ENCODE measurements at regions not wholly inside any gene's neighbourhood (a gene's known extent, or its start where the extent isn't known, plus 50 kb on each side); places are given as distances from the start of the nearest gene placed in this dataset.

DNA sequence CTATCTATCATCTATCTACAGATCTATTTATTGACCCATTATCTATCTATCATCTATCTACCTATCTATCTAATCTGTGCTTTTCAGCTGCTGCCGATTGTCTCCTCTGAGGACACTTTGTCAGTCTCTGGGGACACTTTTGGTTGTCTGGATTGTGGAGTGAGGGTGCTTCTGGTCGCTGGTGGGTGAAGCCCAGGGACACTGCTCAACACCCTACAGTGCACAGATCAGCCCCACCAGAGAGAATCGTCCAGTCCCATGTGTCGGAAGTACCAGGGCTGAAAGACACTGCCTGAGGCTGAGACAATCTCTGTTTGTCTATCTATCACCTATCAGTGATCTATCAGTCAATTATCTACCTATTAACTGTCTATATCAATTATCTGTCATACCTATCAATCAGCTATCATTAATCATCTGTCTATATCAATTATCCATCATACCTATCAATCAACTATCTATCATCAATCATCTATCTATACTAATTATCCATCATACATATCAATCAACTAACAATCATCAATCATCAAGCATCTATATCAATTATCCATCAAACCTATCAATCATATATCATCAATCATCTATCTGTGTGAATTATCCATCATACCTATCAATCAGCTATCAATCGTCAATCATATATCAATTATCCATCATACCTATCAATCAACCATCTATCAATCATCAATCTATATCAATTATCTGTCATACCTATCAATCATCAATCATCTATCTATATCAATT lies 70.0 kb upstream of the PPP2R3B start:
- no peak for TF ChIP-seq EZH2phosphoT487 (IDR thresholded peaks at IDR 0.05)
- no peak for TF ChIP-seq EZH2 (IDR thresholded peaks at IDR 0.05)
- TF ChIP-seq, protein P1, sequence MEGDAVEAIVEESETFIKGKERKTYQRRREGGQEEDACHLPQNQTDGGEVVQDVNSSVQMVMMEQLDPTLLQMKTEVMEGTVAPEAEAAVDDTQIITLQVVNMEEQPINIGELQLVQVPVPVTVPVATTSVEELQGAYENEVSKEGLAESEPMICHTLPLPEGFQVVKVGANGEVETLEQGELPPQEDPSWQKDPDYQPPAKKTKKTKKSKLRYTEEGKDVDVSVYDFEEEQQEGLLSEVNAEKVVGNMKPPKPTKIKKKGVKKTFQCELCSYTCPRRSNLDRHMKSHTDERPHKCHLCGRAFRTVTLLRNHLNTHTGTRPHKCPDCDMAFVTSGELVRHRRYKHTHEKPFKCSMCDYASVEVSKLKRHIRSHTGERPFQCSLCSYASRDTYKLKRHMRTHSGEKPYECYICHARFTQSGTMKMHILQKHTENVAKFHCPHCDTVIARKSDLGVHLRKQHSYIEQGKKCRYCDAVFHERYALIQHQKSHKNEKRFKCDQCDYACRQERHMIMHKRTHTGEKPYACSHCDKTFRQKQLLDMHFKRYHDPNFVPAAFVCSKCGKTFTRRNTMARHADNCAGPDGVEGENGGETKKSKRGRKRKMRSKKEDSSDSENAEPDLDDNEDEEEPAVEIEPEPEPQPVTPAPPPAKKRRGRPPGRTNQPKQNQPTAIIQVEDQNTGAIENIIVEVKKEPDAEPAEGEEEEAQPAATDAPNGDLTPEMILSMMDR (IDR thresholded peaks at IDR 0.05) = no peak
- Histone ChIP-seq H3K27ac (no peak overlapping the region), H3K36me3 (no peaks in the 10 kb centered on the region), H4K20me1 (ENCODE audit: low read depth) (no peaks in the 10 kb centered on the region), H3F3A (ENCODE audit: low read depth) (peaks cover 4% of the 10 kb centered on the region), H3K4me1 (no peaks in the 10 kb centered on the region), H3K4me2 (no peak overlapping the region), H3K9me3 (ENCODE audit: low read depth) (no peaks in the 10 kb centered on the region), H2AFZ (replicated peaks) (no peak overlapping the region), H3K4me3 (no peak overlapping the region), H3K79me2 (ENCODE audit: low read depth) (no peaks in the 10 kb centered on the region), H3K27me3 (no peaks in the 10 kb centered on the region), H3K9ac (no peak overlapping the region)
- Mint-ChIP-seq H3K27ac (no peak overlapping the region), H3K4me1 (peaks cover 15% of the 10 kb centered on the region), H3K36me3 (no peaks in the 10 kb centered on the region), H3K9me3 (no peaks in the 10 kb centered on the region), H3K4me3 (no peak overlapping the region), H3K27me3 (ENCODE audit: insufficient read depth, low read depth) (peaks cover 17% of the 10 kb centered on the region)
- no peak for DNase-seq (ENCODE audit: low spot score)

DNA sequence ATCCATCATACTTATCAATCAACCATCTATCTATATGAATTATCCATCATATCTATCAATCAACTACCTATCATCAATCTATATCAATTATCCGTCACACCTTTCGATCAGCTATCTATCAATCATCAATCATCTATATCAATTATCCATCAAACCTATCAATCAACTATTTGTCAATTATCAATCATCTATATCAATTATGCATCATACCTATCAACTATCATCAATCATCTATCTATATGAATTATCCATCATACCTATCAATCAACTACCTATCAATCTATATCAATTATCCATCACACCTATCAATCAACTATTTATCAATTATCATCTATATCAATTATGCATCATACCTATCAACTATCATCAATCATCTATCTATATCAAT lies 70.6 kb upstream of the PPP2R3B start:
- no peaks in the 10 kb centered on the region for H3K36me3 ChIP-seq

DNA sequence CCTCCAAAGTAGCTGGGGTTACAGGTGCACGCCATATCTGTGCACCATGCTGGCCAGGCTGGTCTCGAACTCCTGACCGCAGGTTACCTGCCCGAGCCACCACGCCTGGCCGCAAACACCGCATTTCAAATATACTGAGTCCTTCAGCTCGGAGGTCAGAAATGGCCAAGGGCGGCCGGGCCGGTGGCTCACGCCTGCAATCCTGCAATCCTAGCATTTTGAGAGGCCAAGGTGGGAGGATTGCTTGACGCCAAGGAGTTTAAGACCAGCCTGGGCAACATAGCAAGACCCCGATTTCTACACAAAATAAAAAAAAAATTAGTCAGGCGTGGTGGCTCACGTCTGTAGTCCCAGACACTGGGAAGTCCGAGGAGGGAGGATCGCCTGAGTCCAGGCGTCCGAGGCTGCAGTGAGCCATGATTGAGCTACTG lies 71.9 kb upstream of the PPP2R3B start:
- Histone ChIP-seq H3K4me2 (no peak overlapping the region), H3K27ac (no peak overlapping the region), H3K36me3 (no peaks in the 10 kb centered on the region), H3F3A (ENCODE audit: low read depth) (peaks cover 12% of the 10 kb centered on the region), H3K9ac (no peak overlapping the region), H2AFZ (replicated peaks) (no peak overlapping the region), H3K4me3 (no peak overlapping the region), H3K27me3 (no peaks in the 10 kb centered on the region), H4K20me1 (ENCODE audit: low read depth) (no peaks in the 10 kb centered on the region), H3K79me2 (ENCODE audit: low read depth) (no peaks in the 10 kb centered on the region), H3K4me1 (no peaks in the 10 kb centered on the region), H3K9me3 (ENCODE audit: low read depth) (no peaks in the 10 kb centered on the region)
- H3K27me3 Mint-ChIP-seq (ENCODE audit: insufficient read depth, low read depth) = peaks cover 22% of the 10 kb centered on the region
- DNase-seq (ENCODE audit: low spot score) = no peak
- H3K4me1 Mint-ChIP-seq = peaks cover 18% of the 10 kb centered on the region
- no peak for TF ChIP-seq EZH2phosphoT487 (IDR thresholded peaks at IDR 0.05)
- no peak for TF ChIP-seq EZH2 (IDR thresholded peaks at IDR 0.05)
- TF ChIP-seq, protein P1 (IDR thresholded peaks at IDR 0.05) = no peak
- H3K4me3 Mint-ChIP-seq = no peak overlapping the region
- no peak overlapping the region for H3K27ac Mint-ChIP-seq
- peaks cover 5% of the 10 kb centered on the region for H3K9me3 Mint-ChIP-seq
- H3K36me3 Mint-ChIP-seq = no peaks in the 10 kb centered on the region

More for the DNA sequence above, 70.6 kb upstream of the PPP2R3B start:
- H3K4me1 ChIP-seq = no peaks in the 10 kb centered on the region
- no peaks in the 10 kb centered on the region for H3K36me3 Mint-ChIP-seq
- H3K4me3 Mint-ChIP-seq = no peak overlapping the region
- no peak overlapping the region for H3K9ac ChIP-seq
- H3K79me2 ChIP-seq (ENCODE audit: low read depth) = no peaks in the 10 kb centered on the region
- H3K4me3 ChIP-seq = no peak overlapping the region
- H3K27ac Mint-ChIP-seq = no peak overlapping the region
- H3K9me3 ChIP-seq (ENCODE audit: low read depth) = no peaks in the 10 kb centered on the region
- no peaks in the 10 kb centered on the region for H3K27me3 ChIP-seq
- TF ChIP-seq EZH2phosphoT487 (IDR thresholded peaks at IDR 0.05) (no peak), EZH2 (IDR thresholded peaks at IDR 0.05) (no peak)
- TF ChIP-seq, protein P1 (IDR thresholded peaks at IDR 0.05) = no peak
- H3F3A ChIP-seq (ENCODE audit: low read depth) = peaks cover 10% of the 10 kb centered on the region
- no peaks in the 10 kb centered on the region for H4K20me1 ChIP-seq (ENCODE audit: low read depth)
- peaks cover 5% of the 10 kb centered on the region for H3K9me3 Mint-ChIP-seq
- H3K4me1 Mint-ChIP-seq = peaks cover 17% of the 10 kb centered on the region
- DNase-seq (ENCODE audit: low spot score) = no peak
- no peak overlapping the region for H3K4me2 ChIP-seq
- no peak overlapping the region for H2AFZ ChIP-seq (replicated peaks)
- no peak overlapping the region for H3K27ac ChIP-seq
- peaks cover 22% of the 10 kb centered on the region for H3K27me3 Mint-ChIP-seq (ENCODE audit: insufficient read depth, low read depth)

Measured in neural progenitor cell (in vitro differentiated cells).